MM.1S (cell line): ENCODE measurements at regions not wholly inside any gene's neighbourhood (a gene's known extent, or its start where the extent isn't known, plus 50 kb on each side); places are given as distances from the start of the nearest gene placed in this dataset.

Experiments used
- CTCF ChIP-seq: fragments of 300-600 bp; sonication (generic); IDR thresholded peaks from 2 replicates; pipeline ENCODE4 v1.5.1; 2016; ENCODE audit warnings: antibody characterized with exemption, low read length, mixed read lengths
- EZH2 ChIP-seq: fragments of 300-600 bp; sonication (generic); optimal IDR thresholded peaks from 2 replicates; pipeline ENCODE3; 2017; ENCODE audit warnings: low read depth, mild to moderate bottlenecking, antibody characterized with exemption, low read length, mixed read lengths

- no peak for TF ChIP-seq CTCF
- no peak for TF ChIP-seq EZH2
Measured at GRCh38 chr19:29375429-29376119, 150.2 kb upstream of the VSTM2B start.
